GM23248 (cell line): ENCODE measurements at regions not wholly inside any gene's neighbourhood (a gene's known extent, or its start where the extent isn't known, plus 50 kb on each side); places are given as distances from the start of the nearest gene placed in this dataset.

Source experiments
- DNase-seq: peaks from one replicate; pipeline ENCODE4 v3.0.0-alpha.2; 2015
- H2AFZ ChIP-seq: fragments of 200-600 bp; sonication (generic); 2 replicates; pipeline ENCODE4 v1.6.1; 2016; ENCODE audit warnings: antibody characterized with exemption
- H3F3A ChIP-seq: fragments of 200-600 bp; sonication (generic); 2 replicates; pipeline ENCODE4 v1.6.1; 2016; ENCODE audit warnings: mild to moderate bottlenecking, antibody characterized with exemption, mixed run types; ENCODE audit not compliant: insufficient read depth
- H3K27ac ChIP-seq: fragments of 200-600 bp; sonication (generic); 2 replicates; pipeline ENCODE4 v1.5.1; 2016; ENCODE audit warnings: mild to moderate bottlenecking
- H3K27me3 ChIP-seq: fragments of 200-600 bp; sonication (generic); replicated peaks from 2 replicates; pipeline ENCODE4 v1.6.1; 2016; ENCODE audit warnings: mild to moderate bottlenecking; ENCODE audit not compliant: insufficient read depth
- H3K36me3 ChIP-seq: fragments of 200-600 bp; sonication (generic); 2 replicates; pipeline ENCODE4 v1.6.1; 2016; ENCODE audit warnings: low read depth, mild to moderate bottlenecking
- H3K4me1 ChIP-seq: fragments of 200-600 bp; sonication (generic); 2 replicates; pipeline ENCODE4 v1.6.1; 2016; ENCODE audit warnings: mild to moderate bottlenecking; ENCODE audit not compliant: insufficient read depth
- H3K4me2 ChIP-seq: fragments of 200-600 bp; sonication (generic); one replicate; pipeline ENCODE4 v1.6.1; 2016; ENCODE audit warnings: mild to moderate bottlenecking; ENCODE audit not compliant: unreplicated experiment
- H3K4me3 ChIP-seq: fragments of 200-600 bp; sonication (generic); 2 replicates; pipeline ENCODE4 v1.5.1; 2016; ENCODE audit warnings: mild to moderate bottlenecking
- H3K79me2 ChIP-seq: fragments of 200-600 bp; sonication (generic); 2 replicates; pipeline ENCODE4 v1.6.1; 2016; ENCODE audit warnings: mild to moderate bottlenecking; ENCODE audit not compliant: insufficient read depth
- H3K9ac ChIP-seq: fragments of 200-600 bp; sonication (generic); 2 replicates; pipeline ENCODE4 v1.6.1; 2016; ENCODE audit warnings: mild to moderate bottlenecking
- H3K9me2 ChIP-seq: fragments of 200-600 bp; sonication (generic); 2 replicates; pipeline ENCODE4 v1.6.1; 2016; ENCODE audit warnings: mixed run types, mild to moderate bottlenecking, moderate library complexity; ENCODE audit not compliant: insufficient read depth
- H3K9me3 ChIP-seq: fragments of 200-600 bp; sonication (generic); one replicate; pipeline ENCODE4 v1.6.1; 2017; ENCODE audit warnings: low read depth
- H4K20me1 ChIP-seq: fragments of 200-600 bp; sonication (generic); 2 replicates; pipeline ENCODE4 v1.6.0; 2016; ENCODE audit not compliant: insufficient read depth
- EZH2 ChIP-seq: fragments of 200-600 bp; sonication (generic); IDR thresholded peaks from 2 replicates; pipeline ENCODE4 v1.6.1; 2018; ENCODE audit warnings: antibody characterized with exemption, mild to moderate bottlenecking; ENCODE audit not compliant: insufficient read depth, poor library complexity, severe bottlenecking
- EZH2phosphoT487 ChIP-seq: fragments of 200-600 bp; sonication (generic); IDR thresholded peaks from 2 replicates; pipeline ENCODE4 v1.6.1; 2018; ENCODE audit warnings: antibody characterized with exemption, moderate library complexity, mild to moderate bottlenecking, low read depth; ENCODE audit not compliant: insufficient read depth
- WGBS, 2 experiments: methylation state at CpG; one replicate each; pipeline ENCODE4 v1.1.6; 2015 to 2017; ENCODE audit warnings: low lambda C conversion rate in 2 of 2, low coverage in 1 of 2; ENCODE audit errors: missing lambda C conversion rate in 2 of 2; 5-methylcytosine and 5-hydroxymethylcytosine counted together
- in situ Hi-C: fragments of 300-500 bp; cut with MboI; formaldehyde crosslinking; loops from 2 replicates; pipeline ENCODE4 v1.15.0; 2020

DNA sequence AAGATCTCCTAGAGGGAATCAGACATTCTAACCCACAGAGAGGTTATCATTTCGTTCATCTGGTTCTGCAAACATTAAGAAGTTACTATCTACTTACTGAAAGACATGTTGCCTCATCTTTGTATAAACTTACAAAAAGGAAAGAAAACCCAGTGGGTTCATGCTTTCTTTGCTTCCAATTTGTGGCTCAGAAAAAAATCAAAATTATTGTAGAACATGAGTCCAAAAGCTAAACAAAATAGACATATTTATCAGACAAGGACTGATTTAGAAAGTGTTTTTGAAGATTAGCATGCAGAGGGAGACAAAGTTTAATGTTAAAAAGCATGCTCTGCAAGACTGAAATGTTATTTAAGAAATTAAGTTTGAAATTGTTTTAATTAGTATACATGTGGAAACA is 123.1 kb downstream of the MBL2 start:
- Histone ChIP-seq H3K9me3 (no peaks in the 10 kb centered on the region), H3K4me2 (no peak overlapping the region), H3K79me2 (no peaks in the 10 kb centered on the region), H3K4me1 (peaks cover 21% of the 10 kb centered on the region), H3K27ac (no peak overlapping the region), H3K9ac (no peak overlapping the region), H3F3A (peaks cover 12% of the 10 kb centered on the region; the same call in 1 of the 2 replicates), H3K4me3 (no peak overlapping the region), H3K27me3 (no peaks in the 10 kb centered on the region), H3K36me3 (no peaks in the 10 kb centered on the region), H3K9me2 (no peaks in the 10 kb centered on the region), H4K20me1 (no peaks in the 10 kb centered on the region), H2AFZ (no peak overlapping the region)
- WGBS, 2 experiments: 73 to 79% methylated on average over 1 of the region's 1 CpG
- DNase-seq: no peak
- in situ Hi-C loops: no loop called here
- no peak for TF ChIP-seq EZH2
- TF ChIP-seq EZH2phosphoT487: no peak

DNA sequence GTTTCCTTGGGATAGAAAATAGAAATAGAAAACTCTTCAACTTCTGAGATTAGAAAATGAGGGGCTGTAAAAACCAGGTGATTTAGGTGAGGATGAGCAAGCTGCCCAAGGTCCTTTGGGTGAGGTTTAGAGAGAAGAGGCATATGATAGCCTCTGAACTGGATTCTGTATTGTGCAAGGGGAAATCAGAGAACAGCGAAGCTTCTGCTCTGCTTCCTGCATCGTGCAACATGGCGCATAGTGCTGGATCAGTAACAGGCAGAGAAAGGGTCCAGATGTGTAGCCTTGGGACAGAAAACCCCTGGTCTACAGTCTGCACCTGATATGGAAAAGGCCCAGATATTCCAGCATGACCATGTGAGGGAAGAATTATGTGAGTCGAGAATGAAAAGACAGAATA is 121.7 kb downstream of the MBL2 start:
- Histone ChIP-seq H3K4me2 (no peak overlapping the region), H4K20me1 (no peaks in the 10 kb centered on the region), H3K4me1 (peaks cover 21% of the 10 kb centered on the region), H3K27me3 (no peaks in the 10 kb centered on the region), H3K9me3 (no peaks in the 10 kb centered on the region), H3K79me2 (no peaks in the 10 kb centered on the region), H3K4me3 (no peak overlapping the region), H3K27ac (no peak overlapping the region), H3K36me3 (no peaks in the 10 kb centered on the region), H3K9me2 (no peaks in the 10 kb centered on the region), H3F3A (peaks cover 12% of the 10 kb centered on the region; the same call in 1 of the 2 replicates), H3K9ac (no peak overlapping the region), H2AFZ (no peak overlapping the region)
- in situ Hi-C loops: no loop called here
- TF ChIP-seq EZH2phosphoT487: no peak
- no peak for TF ChIP-seq EZH2
- DNase-seq: no peak
- 97 to 99% methylated on average over 4 of the region's 4 CpGs for WGBS, 2 experiments

DNA sequence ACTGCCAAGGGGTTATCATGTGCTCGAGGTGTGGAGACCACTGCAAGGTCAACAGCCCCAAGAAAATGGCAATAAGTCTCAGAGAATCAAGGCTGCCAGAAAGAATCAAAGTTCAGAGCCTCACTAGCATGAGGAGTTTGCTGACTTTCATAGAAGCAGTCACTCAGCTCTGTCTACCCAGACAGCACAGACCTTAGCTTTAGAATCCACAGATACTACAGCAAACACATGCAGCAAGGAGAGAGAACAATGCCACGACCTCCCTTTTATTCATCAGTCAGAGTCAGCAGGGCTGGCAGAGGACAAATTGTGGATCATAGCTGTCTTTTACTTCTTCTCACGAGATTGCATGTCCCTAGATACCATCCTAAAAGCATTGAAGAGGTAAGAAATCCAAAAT is 121.3 kb downstream of the MBL2 start:
- H3K4me3 ChIP-seq: no peak overlapping the region
- H3K9me2 ChIP-seq: no peaks in the 10 kb centered on the region
- H3K79me2 ChIP-seq: no peaks in the 10 kb centered on the region
- H3K27me3 ChIP-seq: no peaks in the 10 kb centered on the region
- no peak overlapping the region for H3K4me2 ChIP-seq
- no peak overlapping the region for H2AFZ ChIP-seq
- H3K4me1 ChIP-seq: peaks cover 21% of the 10 kb centered on the region
- TF ChIP-seq EZH2phosphoT487 (no peak), EZH2 (no peak)
- in situ Hi-C loops: no loop called here
- H3F3A ChIP-seq: peaks cover 12% of the 10 kb centered on the region; the same call in 1 of the 2 replicates
- no peak for DNase-seq
- no peak overlapping the region for H3K9ac ChIP-seq
- H3K9me3 ChIP-seq: no peaks in the 10 kb centered on the region
- H3K36me3 ChIP-seq: no peaks in the 10 kb centered on the region
- WGBS, 2 experiments: 58 to 69% methylated on average over 3 of the region's 3 CpGs
- no peaks in the 10 kb centered on the region for H4K20me1 ChIP-seq
- no peak overlapping the region for H3K27ac ChIP-seq

DNA sequence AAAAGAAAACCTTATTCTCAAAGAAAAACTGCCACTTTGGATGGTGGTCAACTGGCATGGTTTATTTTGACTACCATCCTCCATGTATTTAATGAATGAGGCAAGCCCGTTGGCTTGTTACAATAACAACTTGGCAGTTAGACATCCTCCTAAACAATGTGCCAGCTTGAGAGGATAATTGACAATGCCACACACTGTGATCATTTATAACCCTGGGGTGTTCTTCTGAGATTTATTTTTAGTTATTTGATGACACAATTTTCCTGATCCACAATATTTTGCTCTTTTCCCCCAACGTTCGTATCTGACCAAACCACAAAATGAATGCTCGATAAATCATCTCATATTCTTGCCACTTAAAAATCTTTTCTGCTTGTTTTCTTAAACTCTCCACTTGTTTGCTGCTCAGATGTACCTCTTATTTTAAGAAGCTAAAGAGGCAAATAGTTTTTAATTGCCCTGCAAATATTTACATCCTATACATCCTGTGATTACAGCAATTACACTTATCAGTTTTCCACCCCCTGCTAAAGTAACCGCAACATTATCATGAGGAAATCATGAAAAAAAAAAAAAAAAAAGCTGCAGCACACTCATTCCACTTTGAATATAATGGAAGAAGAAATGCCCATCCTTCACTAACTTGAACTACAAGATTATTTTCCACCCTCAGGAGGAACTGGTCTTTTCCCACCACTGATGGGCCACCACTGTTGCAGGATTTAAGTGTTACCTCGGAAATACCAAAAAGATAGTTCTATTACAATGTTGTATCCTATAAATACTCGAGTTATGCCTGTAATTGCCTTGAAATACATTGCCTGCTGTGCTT is 119.9 kb downstream of the MBL2 start:
- in situ Hi-C loops: no loop called here
- H3K4me1 ChIP-seq: peaks cover 21% of the 10 kb centered on the region
- H3K27me3 ChIP-seq: no peaks in the 10 kb centered on the region
- H4K20me1 ChIP-seq: no peaks in the 10 kb centered on the region
- no peak for TF ChIP-seq EZH2
- TF ChIP-seq EZH2phosphoT487: no peak
- H2AFZ ChIP-seq: 0 out of 2 replicates have a peak overlapping the region, but pooled peaks have one; percentile 8
- no peak overlapping the region for H3K9ac ChIP-seq
- H3K36me3 ChIP-seq: no peaks in the 10 kb centered on the region
- DNase-seq: peak; percentile 32
- WGBS, 2 experiments: 20 to 26% methylated on average over 7 of the region's 7 CpGs
- no peaks in the 10 kb centered on the region for H3K9me3 ChIP-seq
- H3K9me2 ChIP-seq: no peaks in the 10 kb centered on the region
- no peaks in the 10 kb centered on the region for H3K79me2 ChIP-seq
- 0 out of 2 replicates have a peak overlapping the region, but pooled peaks have one; percentile 25 for H3K4me3 ChIP-seq
- no peak overlapping the region for H3K27ac ChIP-seq
- H3F3A ChIP-seq: peaks cover 12% of the 10 kb centered on the region; the same call in 1 of the 2 replicates
- peak overlapping the region; percentile 34 for H3K4me2 ChIP-seq
